GM23248 (cell line): ENCODE measurements at regions not wholly inside any gene's neighbourhood (a gene's known extent, or its start where the extent isn't known, plus 50 kb on each side); places are given as distances from the start of the nearest gene placed in this dataset.

ENCODE experiments used
- EZH2 ChIP-seq: fragments of 200-600 bp; sonication (generic); IDR thresholded peaks from 2 replicates; pipeline ENCODE4 v1.6.1; 2018; ENCODE audit warnings: antibody characterized with exemption, mild to moderate bottlenecking; ENCODE audit not compliant: insufficient read depth, poor library complexity, severe bottlenecking
- EZH2phosphoT487 ChIP-seq: fragments of 200-600 bp; sonication (generic); IDR thresholded peaks from 2 replicates; pipeline ENCODE4 v1.6.1; 2018; ENCODE audit warnings: antibody characterized with exemption, moderate library complexity, mild to moderate bottlenecking, low read depth; ENCODE audit not compliant: insufficient read depth

DNA sequence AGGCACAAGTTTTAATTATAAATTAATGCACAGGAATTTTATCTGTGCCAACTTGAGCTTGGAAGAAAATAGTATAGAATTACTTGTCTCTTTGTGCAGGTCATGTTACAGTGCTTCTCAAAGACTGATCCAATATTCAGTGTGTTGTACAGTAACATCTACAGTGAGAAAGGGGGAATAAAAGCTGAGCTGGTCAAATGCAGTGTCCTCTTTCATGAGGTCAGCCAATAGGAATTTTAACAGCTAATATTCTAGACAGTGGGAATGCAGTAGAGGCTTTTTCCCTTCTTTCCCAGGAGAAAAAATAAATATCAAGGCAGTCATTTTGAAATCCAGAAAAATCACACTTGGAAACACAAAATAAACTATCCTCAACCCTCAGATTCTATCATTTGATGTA lies 95.7 kb upstream of the ITGA1 start:
- no peak for TF ChIP-seq EZH2phosphoT487
- TF ChIP-seq EZH2 = no peak
